HG03103 (cell line): ENCODE measurements at regions not wholly inside any gene's neighbourhood (a gene's known extent, or its start where the extent isn't known, plus 50 kb on each side); places are given as distances from the start of the nearest gene placed in this dataset.

Source experiments
- ATAC-seq: cut with Tn5 transposase; IDR thresholded peaks from one replicate; pipeline ENCODE4 v1.9.1; 2021; ENCODE audit warnings: low read depth; ENCODE audit not compliant: unreplicated experiment

DNA sequence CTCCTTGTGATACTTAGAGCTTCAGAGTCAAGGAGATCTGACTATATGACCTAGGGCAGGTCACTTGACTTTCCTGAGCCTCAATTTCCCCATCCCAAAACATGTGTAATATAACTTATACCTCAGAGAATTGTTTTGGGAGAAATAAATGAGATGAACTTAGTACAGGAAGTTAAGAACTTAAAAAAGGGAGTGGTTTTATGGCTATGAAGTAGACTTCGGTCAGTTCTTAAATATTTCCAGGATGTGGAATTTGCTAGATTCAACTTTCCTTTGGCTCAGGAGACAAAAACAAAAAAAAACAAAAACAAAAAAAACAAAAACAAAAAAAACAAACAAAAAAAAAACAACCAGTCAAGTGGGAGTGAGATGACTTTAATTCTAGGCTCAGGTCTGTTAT is 116.7 kb downstream of the EDEM1 start:
- no peak for ATAC-seq

DNA sequence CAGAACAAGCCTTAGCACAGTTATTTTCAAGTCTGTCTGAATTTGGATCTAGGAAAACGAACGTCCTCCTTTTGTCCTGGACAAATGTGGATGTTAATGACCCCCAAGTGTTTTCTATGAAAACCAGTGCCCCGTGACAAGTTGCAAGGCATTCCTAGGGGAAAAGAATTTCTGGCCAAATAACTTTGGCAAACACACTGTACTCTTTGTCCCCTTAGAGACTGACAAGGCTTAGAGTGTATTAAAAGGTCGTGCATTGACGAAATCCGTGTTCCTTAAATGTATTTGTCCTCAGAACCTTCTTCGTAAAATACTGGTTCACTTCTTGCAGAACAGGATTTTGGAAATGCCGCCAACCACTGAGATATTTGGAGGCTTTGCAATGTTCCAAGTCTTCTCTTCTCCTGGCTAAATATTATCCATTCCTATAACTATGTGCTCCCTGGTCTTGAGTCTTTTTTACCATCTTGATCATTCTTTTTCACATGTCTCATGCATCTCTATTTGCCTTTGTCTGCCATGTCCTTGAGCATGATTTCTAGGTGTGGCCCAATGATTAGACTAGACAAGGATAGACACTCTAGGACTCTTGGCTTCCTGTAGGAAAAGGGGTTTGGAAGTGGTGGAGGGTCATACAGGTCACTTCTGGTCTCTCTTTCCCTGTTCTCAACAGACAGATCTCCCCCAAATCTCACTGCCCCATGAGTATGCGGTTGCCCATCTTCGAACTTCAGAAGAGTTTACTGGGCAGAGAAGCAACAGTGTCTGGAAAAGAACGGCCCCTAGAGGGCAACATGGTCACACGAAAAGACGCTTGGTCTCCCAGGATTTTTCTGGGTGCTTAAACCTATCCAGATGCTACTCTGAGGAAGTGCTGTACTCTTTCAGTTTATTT is 117.5 kb downstream of the EDEM1 start:
- peak; percentile 96 for ATAC-seq

- no peak for ATAC-seq
These were observed 118.1 kb downstream of the EDEM1 start for GRCh38 chr3:5305684-5305989.

GRCh38 chr3:5309171-5309570 is 121.7 kb downstream of the EDEM1 start:
- ATAC-seq, result no peak

DNA sequence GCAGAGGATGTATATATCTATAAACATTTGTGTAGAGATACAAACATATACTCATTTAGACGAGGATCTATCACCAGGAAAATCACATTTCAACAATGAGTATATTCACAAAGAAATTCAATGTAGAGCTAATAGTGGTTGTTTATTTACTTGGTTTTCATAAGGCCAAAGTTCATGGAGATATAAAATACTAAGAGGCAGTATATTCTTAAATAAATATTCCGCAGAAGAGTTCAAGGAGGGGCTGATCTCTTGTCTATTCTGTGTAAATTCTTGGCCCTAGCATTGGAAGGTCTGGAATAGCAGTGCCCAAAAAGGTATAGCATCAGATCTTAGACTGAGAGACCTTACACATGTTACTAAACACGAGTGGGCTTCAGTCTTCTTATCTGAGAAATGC is 122.1 kb downstream of the EDEM1 start:
- ATAC-seq, result no peak

DNA sequence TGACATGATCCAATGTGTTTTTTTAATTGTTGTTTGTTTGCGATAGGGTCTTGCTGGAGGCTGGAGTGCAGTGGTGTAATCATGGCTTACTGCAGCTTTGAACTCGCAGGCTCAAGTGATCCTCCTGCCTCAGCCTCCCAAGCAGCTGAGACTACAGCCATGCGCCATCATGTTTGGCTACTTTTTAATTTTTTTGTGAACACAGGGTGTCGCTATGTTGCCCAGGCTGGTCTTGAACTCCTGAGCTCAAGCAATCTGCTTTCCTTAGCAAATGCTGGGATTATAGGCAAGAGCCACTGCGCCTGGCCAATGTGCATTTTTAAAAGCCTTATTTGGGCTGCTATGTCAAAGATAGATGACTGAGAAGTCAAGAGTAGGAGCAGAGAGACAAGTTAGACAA is 123.0 kb downstream of the EDEM1 start:
- ATAC-seq, result no peak

DNA sequence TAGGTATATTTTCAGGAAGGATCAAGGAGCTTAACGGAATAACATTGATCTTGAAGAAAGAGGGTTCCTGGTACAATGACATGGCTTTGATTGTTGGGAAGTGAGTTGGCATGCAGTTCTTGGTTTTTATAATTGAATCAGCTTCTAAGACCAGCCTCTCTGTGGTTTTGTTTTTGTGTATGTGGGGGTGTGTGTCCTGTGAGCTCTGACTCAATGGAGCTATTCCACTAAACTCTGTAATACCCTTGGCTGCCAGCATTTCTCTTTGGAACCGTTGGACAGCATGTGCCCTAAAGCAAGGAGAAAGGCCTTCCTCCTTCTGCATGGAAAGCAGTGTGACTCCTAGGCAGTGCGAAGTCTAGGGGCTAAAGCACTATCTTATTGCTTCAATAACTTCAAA is 124.8 kb downstream of the EDEM1 start:
- ATAC-seq, result no peak

DNA sequence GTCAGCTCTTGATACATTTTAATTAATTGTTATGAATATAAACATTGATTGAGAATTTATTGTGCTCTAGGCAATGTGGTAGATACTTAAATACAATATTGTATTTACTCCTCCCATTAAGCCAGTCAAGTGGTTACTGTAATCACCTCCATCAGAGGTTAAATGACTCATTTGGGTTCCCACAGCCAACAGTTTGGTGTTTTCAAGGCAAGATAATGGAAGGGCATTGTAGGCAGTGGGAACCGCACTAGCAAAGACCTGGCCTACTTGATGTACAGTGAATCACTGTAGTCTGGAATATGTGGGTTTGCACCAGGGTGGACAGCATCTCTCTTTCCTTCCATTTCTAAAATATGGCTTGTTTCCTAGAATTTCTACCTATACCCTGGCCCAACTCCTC is 127.4 kb downstream of the EDEM1 start:
- ATAC-seq, result no peak

DNA sequence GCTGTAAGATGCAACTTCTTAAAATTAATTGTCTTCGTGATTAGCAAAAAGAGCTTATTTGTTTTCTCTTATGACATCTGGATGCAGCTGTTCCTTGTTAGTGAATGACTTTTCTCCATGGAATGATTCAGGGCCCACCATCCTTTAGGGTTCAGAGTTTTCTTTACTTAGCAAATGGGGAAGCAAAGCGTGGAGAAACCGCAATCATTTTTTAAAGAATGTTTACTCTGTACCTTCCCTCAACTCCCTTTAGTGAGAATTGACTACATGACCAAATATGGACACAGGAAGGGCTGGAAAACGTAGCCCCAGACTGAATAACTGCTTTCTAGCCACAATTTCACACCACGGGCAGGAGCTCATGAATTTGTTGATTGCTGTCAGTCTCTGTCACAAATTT is 130.1 kb downstream of the EDEM1 start:
- no peak for ATAC-seq

- ATAC-seq, result no peak
These were observed 131.9 kb downstream of the EDEM1 start for GRCh38 chr3:5319454-5319853.

- ATAC-seq, result no peak
These were observed 134.3 kb downstream of the EDEM1 start for GRCh38 chr3:5321666-5322340.

GRCh38 chr3:5324780-5325179 is 137.3 kb downstream of the EDEM1 start:
- no peak for ATAC-seq

DNA sequence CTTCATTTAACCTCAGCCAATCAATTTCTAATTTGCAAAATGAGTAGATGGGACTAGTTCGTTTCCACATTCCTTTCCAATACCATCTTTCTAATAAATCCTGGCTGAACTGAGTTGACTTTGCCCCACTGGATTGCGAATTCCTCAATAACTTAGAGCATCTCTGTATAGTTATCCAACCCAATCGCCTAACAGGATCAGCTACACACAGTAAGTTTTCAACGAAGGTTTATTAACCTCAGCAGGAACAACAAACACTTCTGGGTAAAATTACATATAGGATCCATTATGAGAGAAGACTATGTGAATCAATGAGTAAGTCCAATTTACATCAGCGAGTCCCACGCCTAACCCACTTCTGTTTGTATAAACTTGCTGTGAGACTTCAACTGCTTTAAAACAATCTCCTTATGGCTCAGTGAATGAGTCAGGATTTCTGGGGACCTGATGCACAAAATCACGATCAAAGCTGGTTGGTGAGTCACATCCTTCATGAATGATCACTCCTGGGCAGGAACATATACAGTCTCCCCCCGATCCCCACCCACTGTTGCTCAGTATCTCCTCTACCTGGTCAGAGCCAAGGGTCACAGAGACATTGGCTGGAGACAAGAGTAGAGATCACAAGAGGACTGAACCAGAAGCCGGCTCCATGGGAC is 142.8 kb downstream of the EDEM1 start:
- ATAC-seq, result no peak

DNA sequence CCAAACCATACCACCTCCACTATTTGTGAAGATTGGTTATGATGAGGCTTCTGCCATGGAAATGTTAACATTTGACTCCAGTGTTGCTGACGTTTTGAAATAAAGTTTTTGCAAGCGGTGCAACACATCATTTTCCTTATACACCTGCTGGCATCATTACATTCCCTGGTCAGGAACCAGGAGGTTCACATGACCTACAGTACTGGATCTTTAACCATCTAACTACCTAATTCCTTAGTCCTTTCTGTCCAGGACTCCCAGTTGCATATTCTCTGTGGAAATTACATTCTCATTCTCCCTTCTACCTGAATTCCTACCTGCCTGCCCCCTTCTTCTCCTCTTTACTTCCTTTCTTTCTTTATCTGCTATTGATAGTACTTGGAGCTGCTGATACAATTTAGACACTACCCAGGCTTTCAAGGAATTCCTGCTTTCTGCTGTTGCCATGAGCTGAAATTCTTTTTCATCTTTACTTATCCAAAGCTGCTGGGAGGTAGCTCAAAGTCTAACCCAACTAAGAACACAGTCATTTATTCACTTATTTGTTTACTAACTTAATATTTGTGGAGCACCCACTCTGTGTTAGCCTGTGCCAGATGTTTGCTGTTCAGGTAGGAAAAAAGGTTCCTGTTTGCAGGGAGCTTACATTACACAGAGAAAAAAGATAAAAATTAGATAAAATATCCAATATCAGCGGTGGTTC is 144.2 kb downstream of the EDEM1 start:
- no peak for ATAC-seq

- peak; percentile 59 for ATAC-seq
These were observed 144.9 kb downstream of the EDEM1 start for GRCh38 chr3:5332270-5332956.

DNA sequence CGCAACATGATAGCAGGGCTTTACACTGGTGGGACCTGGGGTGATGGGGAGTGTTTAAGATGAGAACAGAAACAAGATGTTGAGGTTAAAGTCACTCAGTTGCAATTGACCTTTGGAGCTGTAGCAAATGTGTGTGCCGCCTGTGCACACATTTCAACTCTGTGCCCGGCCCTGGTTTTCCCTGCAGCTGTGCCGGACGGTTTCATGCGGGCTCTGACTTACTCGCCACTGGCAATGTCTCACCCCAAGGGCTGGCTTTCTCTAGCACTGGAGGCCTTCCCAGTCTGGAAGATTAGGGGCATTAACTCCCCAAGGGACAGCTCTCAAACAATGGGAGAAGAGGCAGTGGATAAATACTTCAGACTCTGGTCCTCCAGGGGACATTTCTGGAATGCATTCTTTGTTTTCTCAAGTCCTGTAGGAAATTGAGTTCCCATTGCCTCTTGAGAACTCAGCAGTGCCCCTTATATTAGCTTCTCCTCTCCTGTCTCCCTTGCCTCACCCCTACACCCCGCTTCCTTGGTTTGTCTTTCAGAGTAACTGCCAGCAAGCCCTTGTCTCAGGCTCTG is 152.5 kb downstream of the EDEM1 start:
- no peak for ATAC-seq

DNA sequence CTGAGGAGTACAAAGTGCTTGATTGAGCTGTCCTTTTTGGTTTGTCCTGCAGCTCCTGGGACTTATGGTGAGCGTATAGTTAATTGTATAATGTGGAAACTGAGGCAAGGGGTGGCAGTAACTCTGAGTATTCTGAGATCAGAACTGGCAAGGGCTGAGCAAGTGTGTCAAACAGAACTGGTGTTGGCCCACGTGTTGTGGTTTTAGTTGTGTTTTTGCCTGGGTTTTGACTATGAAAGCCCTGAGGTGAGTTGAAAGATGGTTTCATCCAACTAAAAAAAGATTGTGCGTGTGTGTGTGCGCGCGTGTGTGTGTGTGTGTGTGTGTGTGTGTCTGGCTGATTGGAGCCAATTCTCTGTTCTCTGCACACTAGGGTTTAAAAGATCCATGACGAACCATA is 154.1 kb downstream of the EDEM1 start:
- no peak for ATAC-seq

- ATAC-seq, result no peak
These were observed 156.0 kb downstream of the EDEM1 start for GRCh38 chr3:5343459-5343858.

DNA sequence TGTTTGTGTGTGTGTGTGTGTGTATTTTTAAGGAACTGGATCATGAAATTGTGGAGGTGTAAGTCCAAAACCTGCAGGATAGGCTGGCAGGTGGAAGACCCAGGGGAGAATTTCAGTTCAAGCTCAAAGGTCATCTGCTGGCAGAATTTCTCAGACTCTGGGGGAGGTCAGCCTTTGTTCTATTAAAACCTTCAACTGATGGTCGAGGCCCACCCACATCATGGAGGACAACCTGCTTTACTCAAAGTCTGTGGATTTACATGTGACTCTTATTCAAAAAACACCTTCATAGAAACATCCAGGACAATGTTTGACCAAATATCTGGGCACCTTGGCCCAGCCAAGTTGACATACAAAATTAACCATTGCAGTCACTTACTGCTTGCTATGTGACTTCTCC is 157.2 kb downstream of the EDEM1 start:
- no peak for ATAC-seq

DNA sequence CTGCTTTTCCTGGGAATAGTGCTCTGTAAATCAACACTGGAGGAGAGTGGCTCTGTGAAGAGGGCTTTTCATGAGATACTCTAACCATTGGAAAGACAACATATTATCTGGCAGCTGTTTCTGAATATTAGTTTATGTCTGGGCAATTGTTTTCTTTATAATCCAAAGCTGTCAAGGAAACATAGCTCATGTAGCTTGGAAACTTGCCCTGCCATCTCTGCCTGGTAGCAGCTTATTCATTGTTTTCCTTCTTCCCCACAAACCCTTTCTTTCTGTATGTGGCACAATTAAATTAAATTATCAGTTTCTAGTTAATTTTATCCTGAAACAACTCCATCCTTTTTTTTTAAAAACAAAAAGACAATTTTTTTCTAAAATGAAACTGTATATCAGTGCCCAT is 160.0 kb downstream of the EDEM1 start:
- no peak for ATAC-seq
